CD14-positive monocyte (primary cell): ENCODE measurements at regions not wholly inside any gene's neighbourhood (a gene's known extent, or its start where the extent isn't known, plus 50 kb on each side); places are given as distances from the start of the nearest gene placed in this dataset.

Source experiments
- DNase-seq, 3 donors: peaks; one replicate each; pipeline ENCODE4 v3.0.0-alpha.2; 2011 to 2022
- H2AFZ ChIP-seq: 2 replicates; pipeline ENCODE4 v1.6.0; 2012; ENCODE audit warnings: mild to moderate bottlenecking, low read depth, low read length, inconsistent platforms; ENCODE audit not compliant: insufficient read depth, poor library complexity, severe bottlenecking
- H3K27ac ChIP-seq, 2 donors: 1 replicate in 1 of 2; 2 replicates in 1 of 2; pipeline ENCODE4 v1.5.1; 2012 to 2013; ENCODE audit warnings: low read length in 2 of 2, control low read depth in 1 of 2, inconsistent platforms in 1 of 2, low read depth in 1 of 2, mild to moderate bottlenecking in 1 of 2
- H3K27me3 ChIP-seq, 2 donors: one replicate each; pipeline versions ENCODE4 v1.6.0 to v1.6.1; 2011 to 2013; ENCODE audit warnings: low read length in 2 of 2; ENCODE audit not compliant: control insufficient read depth in 2 of 2, insufficient read depth in 2 of 2
- H3K36me3 ChIP-seq, 2 donors: replicated peaks in 1 of 2; 1 replicate in 1 of 2; 2 replicates in 1 of 2; pipeline versions ENCODE4 v1.5.1 to v1.6.1; 2012 to 2013; ENCODE audit warnings: low read length in 2 of 2, control low read depth in 1 of 2, inconsistent platforms in 1 of 2, mild to moderate bottlenecking in 1 of 2; ENCODE audit not compliant: insufficient read depth in 2 of 2, control insufficient read depth in 1 of 2
- H3K4me1 ChIP-seq, 2 donors: 1 replicate in 1 of 2; 2 replicates in 1 of 2; pipeline versions ENCODE4 v1.5.1 to v1.6.1; 2012 to 2013; ENCODE audit warnings: low read length in 2 of 2, control low read depth in 1 of 2, inconsistent platforms in 1 of 2, mild to moderate bottlenecking in 1 of 2, moderate library complexity in 1 of 2; ENCODE audit not compliant: insufficient read depth in 2 of 2, control insufficient read depth in 1 of 2
- H3K4me2 ChIP-seq: replicated peaks from 2 replicates; pipeline ENCODE3; 2012; ENCODE audit warnings: low read length, moderate library complexity, mild to moderate bottlenecking; ENCODE audit not compliant: poor library complexity, severe bottlenecking; ENCODE audit errors: extremely low read depth
- H3K4me3 ChIP-seq, 3 experiments: fragments of 200-600 bp in 1 of 3; sonication (generic) in 1 of 3; replicated peaks in 1 of 3; 1 replicate in 2 of 3; 2 replicates in 1 of 3; pipeline ENCODE4 v1.5.1; 2011 to 2013; ENCODE audit warnings: low read length in 3 of 3, mild to moderate bottlenecking in 3 of 3, control low read depth in 2 of 3, low read depth in 2 of 3, inconsistent platforms in 1 of 3, moderate library complexity in 1 of 3
- H3K79me2 ChIP-seq: 2 replicates; pipeline ENCODE4 v1.6.0; 2012; ENCODE audit warnings: mild to moderate bottlenecking, control low read depth, inconsistent platforms, low read length, moderate library complexity; ENCODE audit not compliant: insufficient read depth
- H3K9ac ChIP-seq: 2 replicates; pipeline ENCODE4 v1.6.0; 2017; ENCODE audit warnings: low read length, mild to moderate bottlenecking; ENCODE audit not compliant: insufficient read depth, poor library complexity, severe bottlenecking
- H3K9me3 ChIP-seq, 2 donors: replicated peaks in 1 of 2; 1 replicate in 1 of 2; 2 replicates in 1 of 2; pipeline versions ENCODE4 v1.5.1 to v1.6.1; 2012 to 2013; ENCODE audit warnings: low read length in 2 of 2, control low read depth in 1 of 2; ENCODE audit not compliant: control insufficient read depth in 1 of 2, insufficient read depth in 1 of 2
- H4K20me1 ChIP-seq: 2 replicates; pipeline ENCODE4 v1.6.0; 2012; ENCODE audit warnings: mild to moderate bottlenecking, low read length, control low read depth, moderate library complexity; ENCODE audit not compliant: insufficient read depth
- H3K27ac Mint-ChIP-seq, 7 donors: one replicate each; pipeline ENCODE4 v1.8.0; 2020; ENCODE audit warnings: mild to moderate bottlenecking in 7 of 7, mixed read lengths in 7 of 7, moderate library complexity in 6 of 7, inconsistent platforms in 2 of 7
- H3K27me3 Mint-ChIP-seq, 3 donors: one replicate each; pipeline ENCODE4 v1.8.0; 2021 to 2022; ENCODE audit warnings: low read depth in 3 of 3, mild to moderate bottlenecking in 3 of 3, mixed read lengths in 3 of 3, moderate library complexity in 3 of 3, inconsistent platforms in 1 of 3
- H3K36me3 Mint-ChIP-seq, 2 donors: one replicate each; pipeline ENCODE4 v1.8.0; 2020; ENCODE audit warnings: mixed read lengths in 2 of 2, inconsistent platforms in 1 of 2, mild to moderate bottlenecking in 1 of 2
- H3K4me1 Mint-ChIP-seq: one replicate; pipeline ENCODE4 v1.8.0; 2020; ENCODE audit warnings: mild to moderate bottlenecking, mixed read lengths
- H3K4me3 Mint-ChIP-seq, 2 donors: one replicate each; pipeline ENCODE4 v1.8.0; 2020; ENCODE audit warnings: mild to moderate bottlenecking in 2 of 2, mixed read lengths in 2 of 2, moderate library complexity in 1 of 2
- H3K9me3 Mint-ChIP-seq, 7 donors: one replicate each; pipeline ENCODE4 v1.8.0; 2020 to 2022; ENCODE audit warnings: mixed read lengths in 7 of 7, mild to moderate bottlenecking in 6 of 7, moderate library complexity in 6 of 7, inconsistent platforms in 2 of 7
- CTCF ChIP-seq: fragments of 200-600 bp; IDR thresholded peaks from one replicate; pipeline ENCODE4 v1.8.0; 2022; ENCODE audit warnings: antibody characterized with exemption, mild to moderate bottlenecking
- WGBS: methylation state at CpG from one replicate; pipeline ENCODE4 v1.1.5; 2013; ENCODE audit warnings: missing lambda C conversion rate; ENCODE audit not compliant: insufficient coverage; 5-methylcytosine and 5-hydroxymethylcytosine counted together
- intact Hi-C, 2 donors: fragments of 100-400 bp; cut with micrococcal nuclease; formaldehyde crosslinking; loops; one replicate each; pipeline versions ENCODE4 v1.15.0 to v1.15.1; 2023

DNA sequence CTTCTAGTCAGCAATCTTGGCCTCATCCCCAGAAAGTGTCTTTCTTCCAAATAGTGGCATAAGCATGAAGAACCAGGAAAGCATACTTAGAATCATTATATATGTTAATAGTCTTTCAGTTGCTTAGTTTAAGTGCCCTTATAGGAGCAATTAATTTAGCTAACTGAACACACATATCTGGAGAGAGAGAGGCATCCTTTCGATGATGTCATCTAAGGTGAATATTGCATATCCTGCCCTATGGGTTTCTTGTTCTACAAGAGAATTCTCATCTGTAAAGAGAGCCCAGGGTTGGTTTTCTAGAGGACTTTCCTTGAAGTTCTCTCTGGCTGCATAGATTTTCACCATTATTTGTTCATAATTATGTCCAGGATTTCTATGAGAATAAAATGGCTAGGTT lies 230.1 kb downstream of the RPS4Y2 start:
- H3K27me3 Mint-ChIP-seq: no peaks in the 10 kb centered on the region

DNA sequence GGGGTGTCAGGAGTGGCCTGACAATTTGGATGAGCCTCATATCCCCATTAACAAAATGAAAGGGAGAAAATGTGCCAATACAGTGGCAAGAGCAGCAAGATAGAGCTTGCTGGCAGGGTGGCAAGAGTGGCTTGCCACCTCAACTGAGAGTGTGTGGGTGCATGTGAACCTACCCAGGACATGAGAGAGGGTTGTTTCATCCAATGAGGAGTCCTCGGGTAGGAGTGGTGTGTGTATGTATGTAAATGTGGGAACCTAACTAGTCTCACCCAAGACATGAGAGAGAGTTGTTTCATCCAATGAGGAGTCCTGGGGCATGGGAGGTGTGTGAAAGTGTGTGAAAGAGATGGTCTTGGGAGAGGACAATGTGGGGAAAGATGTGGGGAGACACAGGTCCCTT lies 234.2 kb downstream of the RPS4Y2 start:
- H2AFZ ChIP-seq: no peak overlapping the region
- Mint-ChIP-seq H3K27me3 (no peaks in the 10 kb centered on the region), H3K36me3 (no peaks in the 10 kb centered on the region), H3K4me3 (no peak overlapping the region), H3K9me3 (no peaks in the 10 kb centered on the region), H3K27ac (peak overlapping the region in 1 of 7 donors; percentile 76), H3K4me1 (peaks cover 20% of the 10 kb centered on the region)
- no peak overlapping the region for H3K4me3 ChIP-seq
- WGBS: 80% methylated on average over 1 of the region's 1 CpG
- H3K4me1 ChIP-seq: peaks cover 0 to 13% of the 10 kb centered on the region in 2 donors
- H3K9me3 ChIP-seq: no peaks in the 10 kb centered on the region
- intact Hi-C loops: no loop called here
- no peaks in the 10 kb centered on the region for H3K27me3 ChIP-seq
- H3K4me2 ChIP-seq: no peak overlapping the region
- H3K79me2 ChIP-seq: no peaks in the 10 kb centered on the region
- no peak for TF ChIP-seq CTCF
- H3K9ac ChIP-seq: no peak overlapping the region
- DNase-seq: no peak
- no peaks in the 10 kb centered on the region for H3K36me3 ChIP-seq
- H3K27ac ChIP-seq: no peak overlapping the region
- H4K20me1 ChIP-seq: no peaks in the 10 kb centered on the region

More for the DNA sequence above, 230.1 kb downstream of the RPS4Y2 start:
- Mint-ChIP-seq H3K36me3 (no peaks in the 10 kb centered on the region), H3K27ac (no peak overlapping the region), H3K9me3 (no peaks in the 10 kb centered on the region), H3K4me1 (peaks cover 19% of the 10 kb centered on the region), H3K4me3 (no peak overlapping the region)
- Histone ChIP-seq H3K9ac (no peak overlapping the region), H3K4me3 (no peak overlapping the region), H3K4me1 (peaks cover 0 to 11% of the 10 kb centered on the region in 2 donors), H3K4me2 (no peak overlapping the region), H4K20me1 (no peaks in the 10 kb centered on the region), H3K36me3 (no peaks in the 10 kb centered on the region), H3K27me3 (no peaks in the 10 kb centered on the region), H3K9me3 (no peaks in the 10 kb centered on the region), H2AFZ (no peak overlapping the region), H3K27ac (no peak overlapping the region), H3K79me2 (no peaks in the 10 kb centered on the region)
- no peak for DNase-seq
- no peak for TF ChIP-seq CTCF
- intact Hi-C loops: no loop called here
- WGBS: no CpG with 5 or more reads among the region's 1 CpG
